ENCODE measurements at regions not wholly inside any gene's neighbourhood (a gene's known extent, or its start where the extent isn't known, plus 50 kb on each side); places are given as distances from the start of the nearest gene placed in this dataset.

- no peaks in the 10 kb centered on the region for H3K4me1 ChIP-seq
- no peak for TF ChIP-seq POLR2A (IDR thresholded peaks at IDR 0.05)
- no peak for TF ChIP-seq CTCF (IDR thresholded peaks at IDR 0.05)
Observed at GRCh38 chr3:54240-54639, 142.3 kb upstream of the CHL1 start.

GRCh38 chr3:56672-57071 lies 139.9 kb upstream of the CHL1 start:
- no peaks in the 10 kb centered on the region for H3K27me3 ChIP-seq
- no peaks in the 10 kb centered on the region for H3K9me3 ChIP-seq
- TF ChIP-seq CTCF (IDR thresholded peaks at IDR 0.05) (no peak), POLR2A (IDR thresholded peaks at IDR 0.05) (no peak)
- no peaks in the 10 kb centered on the region for H3K4me1 ChIP-seq
- DNase-seq, result no peak
- H3K27ac ChIP-seq, result no peak overlapping the region
- no peak overlapping the region for H3K4me3 ChIP-seq
- no peaks in the 10 kb centered on the region for H3K36me3 ChIP-seq

More at GRCh38 chr3:54240-54639, 142.3 kb upstream of the CHL1 start:
- no peaks in the 10 kb centered on the region for H3K9me3 ChIP-seq
- no peaks in the 10 kb centered on the region for H3K27me3 ChIP-seq
- no peaks in the 10 kb centered on the region for H3K36me3 ChIP-seq
- H3K4me3 ChIP-seq, result no peak overlapping the region
- H3K27ac ChIP-seq, result no peak overlapping the region
- no peak for DNase-seq

- H3K27ac ChIP-seq, result no peak overlapping the region
- H3K9me3 ChIP-seq, result no peaks in the 10 kb centered on the region
- DNase-seq, result no peak
- TF ChIP-seq POLR2A (IDR thresholded peaks at IDR 0.05), result no peak
- TF ChIP-seq CTCF (IDR thresholded peaks at IDR 0.05), result no peak
- no peaks in the 10 kb centered on the region for H3K27me3 ChIP-seq
- no peaks in the 10 kb centered on the region for H3K4me1 ChIP-seq
- no peaks in the 10 kb centered on the region for H3K36me3 ChIP-seq
- H3K4me3 ChIP-seq, result no peak overlapping the region
Observed at GRCh38 chr3:59854-60253, 136.7 kb upstream of the CHL1 start.

GRCh38 chr3:63095-63765 lies 133.3 kb upstream of the CHL1 start:
- Histone ChIP-seq H3K27me3 (no peaks in the 10 kb centered on the region), H3K27ac (peak overlapping the region in 1 of 4 donors; percentile 44), H3K36me3 (no peaks in the 10 kb centered on the region), H3K9me3 (no peaks in the 10 kb centered on the region), H3K4me3 (no peak overlapping the region), H3K4me1 (no peaks in the 10 kb centered on the region)
- no peak for DNase-seq
- TF ChIP-seq CTCF (IDR thresholded peaks at IDR 0.05) (no peak), POLR2A (IDR thresholded peaks at IDR 0.05) (no peak)

GRCh38 chr3:69690-70089 lies 126.9 kb upstream of the CHL1 start:
- Histone ChIP-seq H3K4me1 (no peaks in the 10 kb centered on the region), H3K9me3 (no peaks in the 10 kb centered on the region), H3K27me3 (no peaks in the 10 kb centered on the region), H3K4me3 (no peak overlapping the region), H3K36me3 (no peaks in the 10 kb centered on the region), H3K27ac (no peak overlapping the region)
- TF ChIP-seq POLR2A (IDR thresholded peaks at IDR 0.05) (no peak), CTCF (IDR thresholded peaks at IDR 0.05) (no peak)
- DNase-seq, result no peak

- no peak for TF ChIP-seq CTCF (IDR thresholded peaks at IDR 0.05)
- no peak for TF ChIP-seq POLR2A (IDR thresholded peaks at IDR 0.05)
- Histone ChIP-seq H3K4me1 (no peaks in the 10 kb centered on the region), H3K27ac (peak overlapping the region in 1 of 4 donors; percentile 46), H3K36me3 (no peaks in the 10 kb centered on the region), H3K9me3 (no peaks in the 10 kb centered on the region), H3K4me3 (no peak overlapping the region), H3K27me3 (no peaks in the 10 kb centered on the region)
- DNase-seq, result no peak
Observed at GRCh38 chr3:72776-73175, 123.8 kb upstream of the CHL1 start.

Data from Peyer's patch (tissue), 4 donors.